ENCODE measurements at regions not wholly inside any gene's neighbourhood (a gene's known extent, or its start where the extent isn't known, plus 50 kb on each side); places are given as distances from the start of the nearest gene placed in this dataset.
"Not testable (repeated sequence)": the region's sequence is repeated elsewhere in the genome, so short reads cannot be mapped to it uniquely, and the experiment has no call there.

DNA sequence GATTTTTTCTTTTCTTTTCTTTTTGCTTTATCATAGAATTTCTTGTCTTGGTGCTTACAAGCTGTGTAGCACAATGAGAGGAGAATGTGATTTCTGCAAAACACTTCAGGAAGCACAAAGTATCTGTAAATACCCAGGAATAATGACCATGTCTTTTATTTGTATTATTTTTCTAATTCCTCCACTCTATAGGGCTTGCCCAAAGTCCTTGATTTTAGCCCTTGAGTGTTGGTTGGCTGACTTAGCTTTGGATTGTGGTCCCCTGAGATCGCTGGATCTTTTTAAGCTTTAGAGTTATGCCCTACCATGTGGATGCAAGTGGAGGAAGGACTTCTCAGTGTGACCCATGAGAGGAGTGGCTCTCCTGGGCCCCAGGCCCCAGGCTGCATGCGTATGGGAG lies 52.2 kb downstream of the HOXC4 start:
- DNase-seq; intact Hi-C loops (cut with DNase I); ATAC-seq (ENCODE audit: poor library complexity): not testable (repeated sequence)

DNA sequence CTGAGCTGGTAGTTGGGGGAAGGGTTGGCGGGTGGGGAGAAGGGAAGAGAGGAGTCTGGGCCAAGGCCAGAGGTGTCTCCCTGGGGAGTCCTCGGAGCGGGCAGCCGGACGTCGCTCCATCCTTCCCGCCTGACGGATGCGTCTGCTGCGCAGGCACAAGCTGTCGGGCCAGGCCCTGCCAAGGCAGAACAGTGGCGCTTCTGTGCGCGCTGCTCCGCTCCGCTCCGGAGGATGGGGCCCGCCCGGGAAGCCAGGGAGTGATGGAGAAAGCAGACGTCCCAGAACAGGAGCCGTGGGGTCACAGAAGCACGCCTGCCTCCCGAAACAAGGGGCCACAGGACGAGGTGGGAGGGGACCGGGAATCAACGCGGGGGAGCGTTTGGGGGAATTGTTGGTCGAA lies 52.6 kb downstream of the HOXC4 start:
- ATAC-seq (ENCODE audit: poor library complexity); intact Hi-C loops (cut with DNase I); DNase-seq: not testable (repeated sequence)

DNA sequence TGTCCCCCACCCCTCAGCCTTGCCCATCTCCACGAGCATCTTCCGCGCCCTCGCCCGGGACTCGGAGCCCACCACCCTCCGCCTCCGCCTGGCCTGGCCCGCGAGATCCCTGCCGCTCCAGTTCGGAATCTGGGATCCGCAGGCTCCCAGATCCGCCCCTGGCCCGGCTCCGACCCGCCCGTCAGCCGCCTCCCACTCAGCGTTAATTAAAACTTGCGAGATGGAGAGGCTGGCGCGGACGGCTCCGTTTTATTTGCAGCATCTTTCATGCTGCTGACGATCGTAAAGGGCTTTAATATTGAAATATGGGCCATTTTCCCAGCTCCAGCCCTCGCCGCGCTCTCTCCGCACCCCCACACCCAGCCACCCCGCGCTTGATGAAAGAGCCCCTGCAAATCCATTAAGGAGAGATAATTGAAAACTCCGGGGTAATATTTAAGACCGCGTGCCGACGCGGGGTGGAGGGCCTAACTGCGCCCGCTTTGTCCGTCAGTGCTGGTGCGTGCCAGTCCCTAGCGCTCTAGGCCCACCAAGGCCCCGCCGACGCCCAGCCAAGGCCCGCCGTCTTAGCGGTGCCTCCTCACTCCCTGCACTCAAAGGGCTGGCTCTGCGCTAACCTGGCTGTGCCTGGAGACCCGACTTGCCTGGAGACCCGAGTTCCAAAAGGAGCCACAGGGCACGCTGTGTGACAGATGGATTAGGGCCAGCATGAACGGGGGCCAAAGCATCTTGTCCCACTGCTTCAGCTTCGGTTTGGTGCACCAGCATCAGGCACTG lies 53.4 kb downstream of the HOXC4 start:
- intact Hi-C loops (cut with DNase I); DNase-seq; ATAC-seq (ENCODE audit: poor library complexity): not testable (repeated sequence)

DNA sequence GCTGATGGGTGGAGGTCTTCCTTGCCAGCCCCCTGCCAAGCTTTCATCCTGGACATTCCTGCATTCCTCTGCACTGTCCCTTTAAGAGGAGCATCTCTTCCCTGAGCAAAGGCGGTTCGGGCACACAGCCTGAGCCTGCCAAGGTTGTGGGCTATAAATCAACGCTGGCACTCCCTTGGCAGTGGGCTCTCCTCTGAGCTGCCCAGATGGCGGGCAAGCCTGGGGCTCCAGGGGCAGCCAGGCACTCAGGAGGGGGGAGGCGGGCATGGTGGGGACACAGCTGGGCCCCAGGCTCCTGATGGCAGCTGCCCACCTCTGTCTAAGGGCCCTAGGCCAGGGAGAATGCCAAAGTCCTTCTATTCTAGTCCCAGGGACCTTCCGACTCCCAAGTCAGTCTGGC lies 58.7 kb downstream of the HOXC4 start:
- DNase-seq; ATAC-seq (ENCODE audit: poor library complexity); intact Hi-C loops (cut with DNase I): not testable (repeated sequence)

DNA sequence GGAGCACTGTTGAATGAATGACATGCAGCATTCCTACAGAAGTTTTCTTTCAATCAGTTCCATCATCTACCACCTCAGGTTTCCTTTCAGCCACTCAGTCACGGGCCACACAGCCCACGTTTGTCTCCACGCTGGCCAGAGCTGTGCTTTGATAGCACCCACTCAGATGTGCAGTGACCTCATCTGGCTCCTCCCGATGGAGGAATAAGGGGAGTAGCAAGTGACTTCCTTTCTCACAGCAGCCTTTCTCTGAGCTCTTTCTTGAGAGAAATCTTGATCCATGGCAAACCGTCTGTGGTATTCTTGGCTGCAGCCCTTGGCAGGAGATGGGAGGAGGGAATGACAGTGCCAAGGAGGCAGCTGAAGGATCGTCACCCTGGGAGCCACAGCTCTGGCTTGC lies 62.4 kb downstream of the HOXC4 start:
- ATAC-seq (ENCODE audit: poor library complexity); DNase-seq; intact Hi-C loops (cut with DNase I): not testable (repeated sequence)

DNA sequence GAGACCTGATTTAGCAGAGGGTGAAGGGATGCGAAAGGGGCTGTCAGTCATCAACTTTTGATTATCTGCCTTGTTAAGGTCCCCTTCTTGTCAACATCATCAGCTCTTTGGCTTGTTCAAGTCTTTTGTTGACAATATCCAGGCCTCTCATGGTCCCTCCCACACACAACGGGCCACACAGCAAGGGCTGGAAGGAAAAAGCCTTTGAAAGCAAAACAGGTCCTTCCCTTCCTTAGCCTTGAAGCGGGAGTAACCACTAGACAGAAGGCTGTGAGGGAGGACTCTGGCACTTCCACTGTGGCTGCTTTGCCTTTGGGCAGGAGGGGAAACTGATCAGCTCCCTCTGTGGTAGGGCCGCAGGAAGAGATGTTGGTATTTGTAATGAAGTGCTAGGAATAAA lies 63.8 kb downstream of the HOXC4 start:
- intact Hi-C loops (cut with DNase I); DNase-seq; ATAC-seq (ENCODE audit: poor library complexity): not testable (repeated sequence)

DNA sequence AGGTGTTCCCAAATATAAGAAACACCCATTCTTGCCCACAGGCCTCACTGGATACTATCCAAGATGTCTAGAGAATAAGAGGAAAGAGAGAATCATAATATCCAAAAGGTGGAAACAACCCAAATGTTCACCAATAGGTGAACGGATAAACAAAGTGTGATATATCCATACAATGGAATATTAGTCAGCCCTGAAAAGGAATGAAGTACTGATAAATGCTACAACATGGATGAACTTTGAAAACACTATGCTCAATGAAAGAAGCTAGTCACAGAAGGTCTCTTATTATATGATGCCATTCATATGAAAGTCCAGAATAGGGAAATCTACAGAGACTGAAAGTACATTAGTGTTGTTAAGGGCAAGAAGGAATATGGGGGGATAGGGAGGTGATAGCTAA lies 65.4 kb downstream of the HOXC4 start:
- ATAC-seq (ENCODE audit: poor library complexity); DNase-seq; intact Hi-C loops (cut with DNase I): not testable (repeated sequence)

DNA sequence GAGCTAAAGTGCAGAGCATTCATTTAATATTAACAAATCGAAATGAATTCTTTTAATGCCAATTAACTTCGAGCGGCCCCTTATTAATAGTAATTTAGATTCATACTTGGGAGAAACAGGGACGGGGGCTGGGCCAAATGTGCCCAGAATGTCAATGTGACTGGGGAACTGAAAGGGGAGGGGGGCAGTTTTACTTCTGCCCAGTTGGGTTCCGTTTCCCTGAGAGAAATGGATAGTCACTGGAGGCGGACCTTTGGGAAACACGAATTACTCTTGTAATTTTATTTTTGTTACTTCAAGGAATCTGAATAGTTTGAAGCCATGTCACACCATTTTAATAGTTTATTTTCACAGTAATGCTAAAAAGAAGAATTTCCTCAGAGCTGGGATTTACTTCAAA lies 64.8 kb downstream of the SMUG1 start:
- DNase-seq; intact Hi-C loops (cut with DNase I); ATAC-seq (ENCODE audit: poor library complexity): not testable (repeated sequence)

DNA sequence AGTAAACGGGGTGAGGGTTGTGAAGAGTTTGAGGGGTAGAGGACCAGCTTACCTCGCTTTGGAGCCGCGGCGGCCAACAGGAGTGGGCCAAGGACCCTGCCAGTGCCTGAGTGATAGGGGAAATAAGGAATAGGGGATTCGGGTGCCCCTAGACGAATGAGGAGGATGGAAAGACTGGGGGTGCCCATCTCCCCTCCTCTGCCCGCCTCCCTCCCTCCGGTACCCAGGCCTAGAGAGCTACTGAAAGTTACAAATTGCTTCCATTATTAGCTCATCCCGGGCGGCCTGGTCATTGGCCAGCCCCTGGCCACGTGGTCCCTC lies 63.1 kb downstream of the SMUG1 start:
- intact Hi-C loops (cut with DNase I); DNase-seq: not testable (repeated sequence)
- peak; percentile 62 for ATAC-seq (ENCODE audit: poor library complexity)

DNA sequence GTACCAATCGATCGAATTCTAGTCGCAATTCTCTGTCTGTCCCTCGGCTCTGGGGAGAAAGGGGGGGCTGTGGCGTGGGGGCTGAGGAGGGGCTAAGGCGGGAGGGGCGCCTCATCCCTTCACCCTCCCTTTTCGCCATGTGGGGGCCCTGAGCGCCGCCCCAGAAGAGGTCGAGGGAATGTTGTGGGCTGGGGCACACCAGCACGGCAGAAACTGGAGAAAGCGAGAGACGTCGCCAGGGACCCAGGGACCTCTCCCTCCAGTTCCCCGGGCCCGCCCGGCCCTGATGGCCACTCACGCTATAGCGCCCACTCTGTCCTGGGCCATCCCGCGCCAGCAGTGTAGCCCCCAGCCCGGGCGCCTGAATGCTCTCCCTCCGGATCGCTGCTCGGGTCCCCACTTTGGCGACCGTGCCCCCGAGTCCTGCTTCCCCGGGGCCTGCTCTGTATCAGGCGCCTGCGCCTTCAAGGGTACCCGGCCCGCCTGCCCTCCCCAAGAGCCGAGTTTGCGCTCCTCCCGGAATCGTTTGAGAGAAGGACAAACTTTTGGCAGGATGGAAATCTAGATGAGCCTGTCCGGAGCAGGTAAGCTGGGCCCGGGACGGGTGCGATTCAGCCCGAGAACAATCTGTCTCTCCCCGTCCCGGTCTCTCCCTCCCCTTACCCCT lies 62.6 kb downstream of the SMUG1 start:
- DNase-seq (peak; percentile 52), ATAC-seq (ENCODE audit: poor library complexity) (peak; percentile 71)
- intact Hi-C loops (cut with DNase I), result no loop called here

DNA sequence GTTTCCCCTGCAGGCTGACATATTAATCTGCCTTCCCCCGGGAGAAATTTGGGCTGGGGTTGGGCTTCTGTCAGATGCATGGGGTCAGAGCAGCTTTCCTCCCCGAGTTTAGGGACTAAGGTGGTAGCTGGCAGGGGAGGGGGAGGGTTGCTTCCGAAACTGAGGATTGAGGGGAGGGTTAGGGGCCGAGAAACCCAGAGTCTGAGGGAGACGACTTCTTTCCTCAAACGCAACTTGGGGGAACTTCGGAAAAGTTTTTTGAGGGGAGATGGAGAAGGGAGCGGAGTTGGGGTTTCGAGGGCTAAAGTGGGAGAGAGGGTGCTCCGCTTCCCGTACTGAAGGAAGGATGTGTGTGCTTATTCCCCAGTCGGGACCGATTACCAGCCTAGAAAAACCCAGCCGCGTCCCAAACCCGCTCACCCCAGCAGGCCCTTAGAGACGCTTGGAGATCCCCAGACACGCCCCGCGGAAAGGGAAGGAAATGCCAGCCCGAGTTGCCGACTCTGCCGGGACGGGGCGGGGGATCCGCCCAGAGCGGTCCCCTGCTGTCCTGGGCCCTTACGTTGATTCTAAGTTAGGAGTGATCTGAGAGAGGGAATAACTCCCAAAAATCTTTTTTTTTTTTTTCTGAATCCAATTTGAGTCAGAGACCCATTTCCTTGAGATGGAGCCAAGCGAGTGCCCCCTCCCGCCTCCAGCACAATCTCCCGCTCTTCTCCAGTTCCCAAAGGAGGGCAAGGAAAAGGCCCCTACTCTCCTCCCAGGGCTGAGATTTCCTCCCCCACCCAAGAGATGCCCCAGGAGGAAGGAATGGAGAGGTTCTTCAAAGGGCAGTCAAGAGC lies 61.9 kb downstream of the SMUG1 start:
- intact Hi-C loops (cut with DNase I), result no loop called here
- ATAC-seq (ENCODE audit: poor library complexity), result peak; percentile 89
- peak; percentile 80 for DNase-seq

DNA sequence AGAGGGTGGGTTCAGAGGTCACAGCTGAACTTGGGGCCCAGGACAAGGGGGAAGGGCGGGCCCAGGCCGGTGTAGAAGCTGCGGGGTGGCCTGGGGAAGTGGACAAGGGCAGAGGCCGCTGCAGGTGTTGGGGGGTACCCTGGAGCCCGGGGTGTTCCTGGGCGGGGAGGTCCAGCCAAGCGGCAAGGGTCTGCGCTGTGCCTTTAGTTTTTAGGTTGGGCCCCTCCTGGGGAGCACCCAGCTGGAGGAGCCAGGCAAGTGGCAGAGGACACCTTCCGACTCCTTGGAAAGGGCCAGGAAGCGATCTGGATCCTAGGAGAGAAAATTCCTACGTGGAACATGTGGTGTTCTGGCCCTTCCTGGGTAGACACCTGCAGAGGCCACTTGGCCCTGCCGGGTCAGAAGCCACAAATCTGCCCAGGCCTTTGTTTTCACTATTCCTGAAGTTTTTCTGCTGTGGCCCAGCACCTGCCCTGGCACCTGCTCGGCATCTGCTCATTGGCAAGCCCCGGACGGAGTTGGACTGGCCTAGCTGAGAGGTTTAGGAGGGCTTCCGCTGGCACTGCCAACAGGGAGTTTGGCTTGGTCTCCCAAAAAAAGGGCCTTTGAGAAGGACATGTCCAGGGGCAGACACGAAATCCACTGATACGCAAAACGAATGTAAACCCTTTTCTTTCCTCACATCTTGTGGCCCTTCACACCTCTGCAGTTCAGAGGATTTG lies 61.1 kb downstream of the SMUG1 start:
- ATAC-seq (ENCODE audit: poor library complexity) (peak; percentile 14), DNase-seq (no peak)
- intact Hi-C loops (cut with DNase I), result no loop called here

DNA sequence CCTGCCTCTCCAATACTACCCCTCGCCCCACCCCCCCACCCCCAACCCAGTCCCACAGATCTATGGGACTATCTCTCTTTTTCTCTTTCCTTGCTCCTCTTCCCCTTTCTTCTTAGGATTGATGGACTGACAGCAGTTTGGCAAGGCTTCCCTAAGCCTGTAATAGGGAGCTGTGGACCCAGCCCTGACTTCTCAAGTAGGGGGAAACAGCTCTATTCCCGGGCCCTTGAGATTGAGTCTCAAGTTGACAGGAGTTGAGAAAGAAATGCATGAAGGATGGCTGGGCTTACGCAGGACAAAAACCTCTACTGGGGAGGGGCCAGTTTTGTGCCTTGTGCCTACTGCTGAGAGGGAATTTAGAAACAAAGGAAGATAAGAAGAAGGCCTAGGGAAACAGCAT lies 60.4 kb downstream of the SMUG1 start:
- intact Hi-C loops (cut with DNase I), result no loop called here
- no peak for DNase-seq
- ATAC-seq (ENCODE audit: poor library complexity), result no peak

DNA sequence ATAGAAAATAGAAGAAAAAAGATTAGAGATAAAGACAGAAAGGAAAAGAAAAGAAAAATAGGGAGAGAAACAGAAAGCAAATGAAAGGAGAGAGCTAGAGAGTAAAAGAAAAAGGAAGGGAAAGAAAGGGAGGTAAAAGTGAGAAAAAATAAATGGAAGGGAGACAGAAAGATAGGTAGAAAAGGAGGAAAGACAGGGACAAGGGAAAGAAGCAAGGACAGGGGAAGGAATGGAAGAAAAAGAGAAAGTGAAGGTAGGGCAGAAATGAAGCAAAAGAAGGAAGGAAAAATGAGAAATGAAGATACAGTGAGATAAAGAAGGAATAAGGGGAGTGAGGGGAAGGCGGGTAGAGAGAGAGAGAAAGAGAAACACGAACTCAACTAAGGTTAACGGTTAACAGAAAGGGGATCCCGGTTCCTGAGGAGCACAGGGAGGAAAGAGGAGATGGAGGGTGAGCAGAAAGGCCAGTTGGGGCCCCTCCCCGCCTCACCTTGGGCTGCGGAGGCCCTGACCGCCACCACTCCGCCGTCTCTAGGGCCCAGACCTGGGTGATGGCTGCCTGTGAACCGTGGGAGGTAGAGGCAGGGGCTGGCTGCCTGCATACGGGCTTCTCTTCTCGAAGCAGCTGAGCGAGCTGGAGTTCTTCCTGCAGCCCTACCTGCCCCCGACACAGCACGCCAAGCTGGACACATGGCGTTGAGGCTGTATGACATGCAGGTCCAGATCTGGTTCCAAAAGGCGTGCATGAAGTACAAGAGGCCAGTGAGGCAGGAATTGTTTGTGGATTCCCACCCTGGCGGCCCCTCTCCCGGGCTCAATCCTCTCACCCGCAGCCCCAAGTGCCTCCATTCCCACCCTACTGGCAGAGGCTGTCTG lies 59.5 kb downstream of the SMUG1 start:
- intact Hi-C loops (cut with DNase I), result no loop called here
- ATAC-seq (ENCODE audit: poor library complexity), result no peak

More for the DNA sequence above, 59.5 kb downstream of the SMUG1 start:
- DNase-seq, result no peak

Measured in Right ventricle myocardium superior (tissue), 1 donor.